ENCODE measurements at regions not wholly inside any gene's neighbourhood (a gene's known extent, or its start where the extent isn't known, plus 50 kb on each side); places are given as distances from the start of the nearest gene placed in this dataset.

- Mint-ChIP-seq H3K9me3 (no peaks in the 10 kb centered on the region; the same call in 1 of the 2 replicates), H3K27ac (no peak overlapping the region), H3K4me1 (0 out of 2 replicates have a peak, but pooled peaks cover 2% of the 10 kb centered on the region), H3K36me3 (no peaks in the 10 kb centered on the region), H3K4me3 (no peak overlapping the region), H3K27me3 (ENCODE audit: low read depth) (no peaks in the 10 kb centered on the region)
- ChIA-PET CTCF (interaction anchor here (0.7 kb wide), 1 partner anchor 72 kb away, joined by 4 read pairs; no protein-coding TSS in a partner anchor), POLR2A (no interaction called here)
- ATAC-seq: no peak
- DNase-seq (ENCODE audit: low spot score): no peak
- TF ChIP-seq MXD4 (CRISPR knock-in tag; IDR thresholded peaks at IDR 0.05; ENCODE audit: borderline replicate concordance): no peak
- no peak for TF ChIP-seq EMX1 (CRISPR knock-in tag; IDR thresholded peaks at IDR 0.05)
- TF ChIP-seq, protein P1, sequence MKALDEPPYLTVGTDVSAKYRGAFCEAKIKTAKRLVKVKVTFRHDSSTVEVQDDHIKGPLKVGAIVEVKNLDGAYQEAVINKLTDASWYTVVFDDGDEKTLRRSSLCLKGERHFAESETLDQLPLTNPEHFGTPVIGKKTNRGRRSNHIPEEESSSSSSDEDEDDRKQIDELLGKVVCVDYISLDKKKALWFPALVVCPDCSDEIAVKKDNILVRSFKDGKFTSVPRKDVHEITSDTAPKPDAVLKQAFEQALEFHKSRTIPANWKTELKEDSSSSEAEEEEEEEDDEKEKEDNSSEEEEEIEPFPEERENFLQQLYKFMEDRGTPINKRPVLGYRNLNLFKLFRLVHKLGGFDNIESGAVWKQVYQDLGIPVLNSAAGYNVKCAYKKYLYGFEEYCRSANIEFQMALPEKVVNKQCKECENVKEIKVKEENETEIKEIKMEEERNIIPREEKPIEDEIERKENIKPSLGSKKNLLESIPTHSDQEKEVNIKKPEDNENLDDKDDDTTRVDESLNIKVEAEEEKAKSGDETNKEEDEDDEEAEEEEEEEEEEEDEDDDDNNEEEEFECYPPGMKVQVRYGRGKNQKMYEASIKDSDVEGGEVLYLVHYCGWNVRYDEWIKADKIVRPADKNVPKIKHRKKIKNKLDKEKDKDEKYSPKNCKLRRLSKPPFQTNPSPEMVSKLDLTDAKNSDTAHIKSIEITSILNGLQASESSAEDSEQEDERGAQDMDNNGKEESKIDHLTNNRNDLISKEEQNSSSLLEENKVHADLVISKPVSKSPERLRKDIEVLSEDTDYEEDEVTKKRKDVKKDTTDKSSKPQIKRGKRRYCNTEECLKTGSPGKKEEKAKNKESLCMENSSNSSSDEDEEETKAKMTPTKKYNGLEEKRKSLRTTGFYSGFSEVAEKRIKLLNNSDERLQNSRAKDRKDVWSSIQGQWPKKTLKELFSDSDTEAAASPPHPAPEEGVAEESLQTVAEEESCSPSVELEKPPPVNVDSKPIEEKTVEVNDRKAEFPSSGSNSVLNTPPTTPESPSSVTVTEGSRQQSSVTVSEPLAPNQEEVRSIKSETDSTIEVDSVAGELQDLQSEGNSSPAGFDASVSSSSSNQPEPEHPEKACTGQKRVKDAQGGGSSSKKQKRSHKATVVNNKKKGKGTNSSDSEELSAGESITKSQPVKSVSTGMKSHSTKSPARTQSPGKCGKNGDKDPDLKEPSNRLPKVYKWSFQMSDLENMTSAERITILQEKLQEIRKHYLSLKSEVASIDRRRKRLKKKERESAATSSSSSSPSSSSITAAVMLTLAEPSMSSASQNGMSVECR (CRISPR knock-in tag; IDR thresholded peaks at IDR 0.05; ENCODE audit: borderline replicate concordance): no peak
- TF ChIP-seq, protein P2, sequence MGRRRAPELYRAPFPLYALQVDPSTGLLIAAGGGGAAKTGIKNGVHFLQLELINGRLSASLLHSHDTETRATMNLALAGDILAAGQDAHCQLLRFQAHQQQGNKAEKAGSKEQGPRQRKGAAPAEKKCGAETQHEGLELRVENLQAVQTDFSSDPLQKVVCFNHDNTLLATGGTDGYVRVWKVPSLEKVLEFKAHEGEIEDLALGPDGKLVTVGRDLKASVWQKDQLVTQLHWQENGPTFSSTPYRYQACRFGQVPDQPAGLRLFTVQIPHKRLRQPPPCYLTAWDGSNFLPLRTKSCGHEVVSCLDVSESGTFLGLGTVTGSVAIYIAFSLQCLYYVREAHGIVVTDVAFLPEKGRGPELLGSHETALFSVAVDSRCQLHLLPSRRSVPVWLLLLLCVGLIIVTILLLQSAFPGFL (CRISPR knock-in tag; IDR thresholded peaks at IDR 0.05; ENCODE audit: borderline replicate concordance): no peak
- no peak for TF ChIP-seq MYBL2 (CRISPR knock-in tag; IDR thresholded peaks at IDR 0.05)
- TF ChIP-seq ZNF317 (CRISPR knock-in tag; IDR thresholded peaks at IDR 0.05; ENCODE audit: borderline replicate concordance, low read depth): no peak
- TF ChIP-seq KAT7 (CRISPR knock-in tag; IDR thresholded peaks at IDR 0.05; ENCODE audit: borderline replicate concordance): no peak
- TF ChIP-seq ATF2 (CRISPR knock-in tag; IDR thresholded peaks at IDR 0.05; ENCODE audit: borderline replicate concordance, low read depth): no peak
Measured at GRCh38 chr5:57394421-57395210, 88.0 kb downstream of the ACTBL2 start.

DNA sequence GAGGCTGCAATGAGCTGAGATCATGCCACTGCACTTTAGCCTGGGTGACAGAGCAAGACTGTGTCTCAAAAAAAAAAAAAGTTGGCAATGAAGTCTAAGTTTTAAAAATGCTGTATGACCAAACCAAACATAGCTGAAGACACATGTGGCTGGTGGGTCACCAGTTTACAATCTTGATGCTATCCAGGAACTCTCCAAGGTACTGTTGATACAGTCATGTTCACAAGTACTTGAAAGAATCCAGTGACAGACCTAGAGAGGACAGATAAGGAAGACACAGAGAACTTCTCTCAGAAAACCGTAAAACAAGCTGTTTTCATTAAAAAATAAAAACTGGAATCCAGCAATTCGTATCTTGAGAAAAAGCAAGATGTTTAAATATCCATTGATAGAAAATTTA, 95.7 kb downstream of the ACTBL2 start:
- Mint-ChIP-seq H3K9me3 (no peaks in the 10 kb centered on the region), H3K27me3 (ENCODE audit: low read depth) (no peaks in the 10 kb centered on the region), H3K4me3 (no peak overlapping the region), H3K36me3 (no peaks in the 10 kb centered on the region), H3K4me1 (peaks cover 5% of the 10 kb centered on the region; the same call in 1 of the 2 replicates), H3K27ac (no peak overlapping the region)
- ATAC-seq (no peak), DNase-seq (ENCODE audit: low spot score) (no peak)
- POLR2A ChIA-PET: no interaction called here
- CTCF ChIA-PET: no interaction called here
- no peak for TF ChIP-seq RORB (CRISPR knock-in tag; IDR thresholded peaks at IDR 0.05)
- TF ChIP-seq NFYB (CRISPR knock-in tag; conservative IDR thresholded peaks at IDR 0.05; ENCODE audit: low read depth): no peak
- no peak for TF ChIP-seq TEAD1 (CRISPR knock-in tag; IDR thresholded peaks at IDR 0.05)
- no peak for TF ChIP-seq ZNF138 (CRISPR knock-in tag; conservative IDR thresholded peaks at IDR 0.05)
- no peak for TF ChIP-seq SMAD4 (CRISPR knock-in tag; IDR thresholded peaks at IDR 0.05)
- TF ChIP-seq, protein P3, sequence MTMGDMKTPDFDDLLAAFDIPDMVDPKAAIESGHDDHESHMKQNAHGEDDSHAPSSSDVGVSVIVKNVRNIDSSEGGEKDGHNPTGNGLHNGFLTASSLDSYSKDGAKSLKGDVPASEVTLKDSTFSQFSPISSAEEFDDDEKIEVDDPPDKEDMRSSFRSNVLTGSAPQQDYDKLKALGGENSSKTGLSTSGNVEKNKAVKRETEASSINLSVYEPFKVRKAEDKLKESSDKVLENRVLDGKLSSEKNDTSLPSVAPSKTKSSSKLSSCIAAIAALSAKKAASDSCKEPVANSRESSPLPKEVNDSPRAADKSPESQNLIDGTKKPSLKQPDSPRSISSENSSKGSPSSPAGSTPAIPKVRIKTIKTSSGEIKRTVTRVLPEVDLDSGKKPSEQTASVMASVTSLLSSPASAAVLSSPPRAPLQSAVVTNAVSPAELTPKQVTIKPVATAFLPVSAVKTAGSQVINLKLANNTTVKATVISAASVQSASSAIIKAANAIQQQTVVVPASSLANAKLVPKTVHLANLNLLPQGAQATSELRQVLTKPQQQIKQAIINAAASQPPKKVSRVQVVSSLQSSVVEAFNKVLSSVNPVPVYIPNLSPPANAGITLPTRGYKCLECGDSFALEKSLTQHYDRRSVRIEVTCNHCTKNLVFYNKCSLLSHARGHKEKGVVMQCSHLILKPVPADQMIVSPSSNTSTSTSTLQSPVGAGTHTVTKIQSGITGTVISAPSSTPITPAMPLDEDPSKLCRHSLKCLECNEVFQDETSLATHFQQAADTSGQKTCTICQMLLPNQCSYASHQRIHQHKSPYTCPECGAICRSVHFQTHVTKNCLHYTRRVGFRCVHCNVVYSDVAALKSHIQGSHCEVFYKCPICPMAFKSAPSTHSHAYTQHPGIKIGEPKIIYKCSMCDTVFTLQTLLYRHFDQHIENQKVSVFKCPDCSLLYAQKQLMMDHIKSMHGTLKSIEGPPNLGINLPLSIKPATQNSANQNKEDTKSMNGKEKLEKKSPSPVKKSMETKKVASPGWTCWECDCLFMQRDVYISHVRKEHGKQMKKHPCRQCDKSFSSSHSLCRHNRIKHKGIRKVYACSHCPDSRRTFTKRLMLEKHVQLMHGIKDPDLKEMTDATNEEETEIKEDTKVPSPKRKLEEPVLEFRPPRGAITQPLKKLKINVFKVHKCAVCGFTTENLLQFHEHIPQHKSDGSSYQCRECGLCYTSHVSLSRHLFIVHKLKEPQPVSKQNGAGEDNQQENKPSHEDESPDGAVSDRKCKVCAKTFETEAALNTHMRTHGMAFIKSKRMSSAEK (CRISPR knock-in tag; IDR thresholded peaks at IDR 0.05; ENCODE audit: borderline replicate concordance): no peak
- no peak for TF ChIP-seq AFF4 (CRISPR knock-in tag; IDR thresholded peaks at IDR 0.05; ENCODE audit: borderline replicate concordance)
- no peak for TF ChIP-seq GTF2I (CRISPR knock-in tag; conservative IDR thresholded peaks at IDR 0.05)
- no peak for TF ChIP-seq HMGXB4 (CRISPR knock-in tag; IDR thresholded peaks at IDR 0.05)

Measured in WTC11 (cell line).